ENCODE measurements at regions not wholly inside any gene's neighbourhood (a gene's known extent, or its start where the extent isn't known, plus 50 kb on each side); places are given as distances from the start of the nearest gene placed in this dataset.

GRCh38 chr6:40083141-40083920 lies 149.1 kb upstream of the MOCS1 start:
- TF ChIP-seq CTCF (IDR thresholded peaks at IDR 0.05) = no peak

GRCh38 chr6:40082278-40083043 lies 148.2 kb upstream of the MOCS1 start:
- no peak for TF ChIP-seq CTCF (IDR thresholded peaks at IDR 0.05)

GRCh38 chr6:40077736-40078135 lies 143.5 kb upstream of the MOCS1 start:
- TF ChIP-seq CTCF (IDR thresholded peaks at IDR 0.05) = no peak

GRCh38 chr6:40077315-40077714 lies 143.1 kb upstream of the MOCS1 start:
- TF ChIP-seq CTCF (IDR thresholded peaks at IDR 0.05) = no peak

- TF ChIP-seq CTCF (IDR thresholded peaks at IDR 0.05) = no peak
Measured at GRCh38 chr6:40075056-40075590, 140.9 kb upstream of the MOCS1 start.

GRCh38 chr6:40074306-40075055 lies 140.2 kb upstream of the MOCS1 start:
- TF ChIP-seq CTCF (IDR thresholded peaks at IDR 0.05) = no peak

GRCh38 chr6:40066372-40066771 lies 132.1 kb upstream of the MOCS1 start:
- TF ChIP-seq CTCF (IDR thresholded peaks at IDR 0.05) = no peak
